H9 (cell line): ENCODE measurements at regions not wholly inside any gene's neighbourhood (a gene's known extent, or its start where the extent isn't known, plus 50 kb on each side); places are given as distances from the start of the nearest gene placed in this dataset.

Source experiments
- DNase-seq: peaks from one replicate; pipeline ENCODE4 v3.0.0-alpha.2; 2017
- H2AFZ ChIP-seq: one replicate; pipeline ENCODE4 v1.6.1; 2013; ENCODE audit warnings: mild to moderate bottlenecking, low read length, control low read depth, moderate library complexity
- H2AK5ac ChIP-seq: 2 replicates; pipeline ENCODE4 v1.6.1; 2013; ENCODE audit warnings: low read length, control low read depth, mixed read lengths; ENCODE audit not compliant: insufficient read length
- H2BK120ac ChIP-seq: one replicate; pipeline ENCODE4 v1.6.1; 2013; ENCODE audit warnings: low read depth, mild to moderate bottlenecking, low read length, control low read depth, inconsistent platforms; ENCODE audit not compliant: poor library complexity, severe bottlenecking
- H2BK12ac ChIP-seq: 2 replicates; pipeline ENCODE4 v1.6.1; 2013; ENCODE audit warnings: low read length, control low read depth, mixed read lengths, low read depth; ENCODE audit not compliant: insufficient read length
- H2BK15ac ChIP-seq: 2 replicates; pipeline ENCODE4 v1.6.1; 2013; ENCODE audit warnings: low read depth, low read length, control low read depth
- H2BK20ac ChIP-seq: one replicate; pipeline ENCODE4 v1.6.1; 2013; ENCODE audit warnings: low read depth, mild to moderate bottlenecking, low read length, control low read depth, inconsistent platforms; ENCODE audit not compliant: poor library complexity, severe bottlenecking
- H2BK5ac ChIP-seq: 2 replicates; pipeline ENCODE4 v1.6.1; 2013; ENCODE audit warnings: low read length, control low read depth, mixed read lengths; ENCODE audit not compliant: insufficient read length
- H3K14ac ChIP-seq: 2 replicates; pipeline ENCODE4 v1.6.1; 2013; ENCODE audit warnings: low read length, control low read depth; ENCODE audit not compliant: insufficient read depth
- H3K18ac ChIP-seq: 2 replicates; pipeline ENCODE4 v1.6.1; 2013; ENCODE audit warnings: low read depth, mild to moderate bottlenecking, mixed read lengths, low read length, control low read depth; ENCODE audit not compliant: insufficient read length
- H3K23ac ChIP-seq: 2 replicates; pipeline ENCODE4 v1.6.1; 2013; ENCODE audit warnings: low read length, control low read depth, mixed read lengths, low read depth; ENCODE audit not compliant: insufficient read length
- H3K23me2 ChIP-seq: 2 replicates; pipeline ENCODE4 v1.6.1; 2013; ENCODE audit warnings: low read depth, mild to moderate bottlenecking, mixed read lengths, low read length, control low read depth; ENCODE audit not compliant: insufficient read length, poor library complexity, severe bottlenecking
- H3K27ac ChIP-seq: 2 replicates; pipeline ENCODE4 v1.5.1; 2013; ENCODE audit warnings: low read length, control low read depth, mixed read lengths, low read depth; ENCODE audit not compliant: insufficient read length
- H3K27me3 ChIP-seq: 2 replicates; pipeline ENCODE4 v1.6.1; 2013; ENCODE audit warnings: low read length, control low read depth, inconsistent platforms; ENCODE audit not compliant: insufficient read depth
- H3K4ac ChIP-seq: 2 replicates; pipeline ENCODE4 v1.6.1; 2013; ENCODE audit warnings: low read depth, mild to moderate bottlenecking, control low read depth, inconsistent platforms, low read length, moderate library complexity
- H3K4me1 ChIP-seq: 2 replicates; pipeline ENCODE4 v1.6.1; 2013; ENCODE audit warnings: low read length, control low read depth, inconsistent platforms; ENCODE audit not compliant: insufficient read depth
- H3K4me2 ChIP-seq: 2 replicates; pipeline ENCODE4 v1.6.1; 2013; ENCODE audit warnings: low read length, control low read depth, mixed read lengths; ENCODE audit not compliant: insufficient read length, insufficient read depth
- H3K56ac ChIP-seq: 2 replicates; pipeline ENCODE4 v1.6.1; 2013; ENCODE audit warnings: low read depth, mild to moderate bottlenecking, mixed read lengths, low read length, control low read depth; ENCODE audit not compliant: insufficient read length
- H3K79me1 ChIP-seq: 2 replicates; pipeline ENCODE4 v1.6.1; 2013; ENCODE audit warnings: low read depth, mild to moderate bottlenecking, moderate library complexity, low read length, control low read depth, inconsistent platforms; ENCODE audit not compliant: insufficient read depth, poor library complexity, severe bottlenecking
- H3K79me2 ChIP-seq: 2 replicates; pipeline ENCODE4 v1.6.1; 2013; ENCODE audit warnings: low read length, control low read depth, inconsistent platforms; ENCODE audit not compliant: insufficient read depth
- H3K9ac ChIP-seq: 2 replicates; pipeline ENCODE4 v1.6.1; 2013; ENCODE audit warnings: low read length, control low read depth, mixed read lengths; ENCODE audit not compliant: insufficient read length; ENCODE audit errors: extremely low read depth
- H3K9me3 ChIP-seq: one replicate; pipeline ENCODE4 v1.6.1; 2013; ENCODE audit warnings: low read depth, low read length, inconsistent platforms; ENCODE audit not compliant: control insufficient read depth
- H3T11ph ChIP-seq: one replicate; pipeline ENCODE4 v1.6.1; 2013; ENCODE audit warnings: mild to moderate bottlenecking, low read length, control low read depth, inconsistent platforms
- H4K20me1 ChIP-seq: one replicate; pipeline ENCODE4 v1.6.1; 2013; ENCODE audit not compliant: control insufficient read depth, insufficient read length, insufficient read depth
- H4K5ac ChIP-seq: 2 replicates; pipeline ENCODE4 v1.6.1; 2013; ENCODE audit warnings: low read depth, mild to moderate bottlenecking, mixed read lengths, low read length, control low read depth; ENCODE audit not compliant: insufficient read length
- H4K8ac ChIP-seq: replicated peaks from 2 replicates; pipeline ENCODE4 v1.6.1; 2013; ENCODE audit warnings: low read length, control low read depth, mixed read lengths, low read depth; ENCODE audit not compliant: insufficient read length
- H4K91ac ChIP-seq: 2 replicates; pipeline ENCODE4 v1.6.1; 2013; ENCODE audit warnings: low read depth, mild to moderate bottlenecking, moderate library complexity, mixed read lengths, low read length, control low read depth; ENCODE audit not compliant: insufficient read length
- H3K27ac Mint-ChIP-seq, 3 experiments: 2 replicates in 2 of 3; 3 replicates in 1 of 3; pipeline ENCODE4 v1.8.0; 2020 to 2021; ENCODE audit warnings: mixed read lengths in 3 of 3, mild to moderate bottlenecking in 1 of 3, moderate library complexity in 1 of 3
- H3K27me3 Mint-ChIP-seq: 2 replicates; pipeline ENCODE4 v1.8.0; 2021; ENCODE audit warnings: low read depth, mild to moderate bottlenecking, moderate library complexity, mixed read lengths
- H3K36me3 Mint-ChIP-seq, 3 experiments: 2 replicates in 2 of 3; 3 replicates in 1 of 3; pipeline ENCODE4 v1.8.0; 2020 to 2021; ENCODE audit warnings: low read depth in 3 of 3, mixed read lengths in 3 of 3; ENCODE audit not compliant: insufficient read depth in 1 of 3
- H3K4me1 Mint-ChIP-seq, 2 experiments: 2 replicates each; pipeline ENCODE4 v1.8.0; 2020; ENCODE audit warnings: mixed read lengths in 2 of 2
- H3K4me3 Mint-ChIP-seq, 2 experiments: 2 replicates in 1 of 2; 3 replicates in 1 of 2; pipeline ENCODE4 v1.8.0; 2020 to 2021; ENCODE audit warnings: mild to moderate bottlenecking in 2 of 2, mixed read lengths in 2 of 2, moderate library complexity in 1 of 2
- H3K9me3 Mint-ChIP-seq, 2 experiments: 2 replicates in 1 of 2; 3 replicates in 1 of 2; pipeline ENCODE4 v1.8.0; 2020; ENCODE audit warnings: mild to moderate bottlenecking in 2 of 2, mixed read lengths in 2 of 2, moderate library complexity in 1 of 2
- CTCF ChIP-seq: fragments of 200-600 bp; sonication (generic); conservative IDR thresholded peaks from 3 replicates; pipeline ENCODE4 v1.8.0; 2021; ENCODE audit warnings: antibody characterized with exemption, mild to moderate bottlenecking
- WGBS: extraction: QIAGEN DNeasy Blood & Tissue Kit; methylation state at CpG from one replicate; pipeline ENCODE4 v1.1.7; 2013; ENCODE audit warnings: missing lambda C conversion rate, low lambda C conversion rate, mixed read lengths; ENCODE audit not compliant: insufficient read length; ENCODE audit errors: extremely low coverage; 5-methylcytosine and 5-hydroxymethylcytosine counted together

- no peak overlapping the region for H3K4me3 Mint-ChIP-seq
- H3K79me2 ChIP-seq, result no peaks in the 10 kb centered on the region
Observed at GRCh38 chr12:59904874-59905521, 309.2 kb downstream of the SLC16A7 start.

More at GRCh38 chr12:59904874-59905521, 309.2 kb downstream of the SLC16A7 start:
- Histone ChIP-seq H3K56ac (no peak overlapping the region), H2AFZ (no peak overlapping the region), H2AK5ac (no peak overlapping the region), H4K5ac (no peak overlapping the region), H2BK20ac (no peak overlapping the region), H4K8ac (no peak overlapping the region), H3K23ac (no peak overlapping the region), H4K91ac (no peak overlapping the region), H3K4ac (no peak overlapping the region), H3K23me2 (no peaks in the 10 kb centered on the region), H2BK12ac (no peak overlapping the region), H3K4me1 (no peaks in the 10 kb centered on the region), H2BK120ac (no peak overlapping the region), H3K9ac (no peak overlapping the region), H3K27me3 (no peaks in the 10 kb centered on the region), H3K79me1 (no peaks in the 10 kb centered on the region), H3K18ac (no peak overlapping the region), H3K9me3 (no peaks in the 10 kb centered on the region), H4K20me1 (no peaks in the 10 kb centered on the region), H3T11ph (no peak overlapping the region), H3K27ac (no peak overlapping the region), H3K4me2 (no peak overlapping the region), H2BK15ac (no peak overlapping the region), H3K14ac (no peak overlapping the region), H2BK5ac (no peak overlapping the region)
- Mint-ChIP-seq H3K4me1 (peaks cover 0 to 2% of the 10 kb centered on the region in 2 experiments; a peak in 1 of 4 replicates), H3K27me3 (no peaks in the 10 kb centered on the region), H3K9me3 (0 out of 5 replicates have a peak, but pooled peaks cover 0 to 3% of the 10 kb centered on the region in 2 experiments), H3K36me3 (peaks cover 0 to 2% (median 0%) of the 10 kb centered on the region in 3 experiments; a peak in 3 of 7 replicates), H3K27ac (no peak overlapping the region; a peak in 1 of 7 replicates)
- WGBS, result no CpG with 5 or more reads among the region's 3 CpGs
- no peak for DNase-seq
- TF ChIP-seq CTCF, result no peak
